Peyer's patch (tissue), 4 donors: ENCODE measurements at regions not wholly inside any gene's neighbourhood (a gene's known extent, or its start where the extent isn't known, plus 50 kb on each side); places are given as distances from the start of the nearest gene placed in this dataset.

Source experiments
- CTCF ChIP-seq, 6 experiments: fragments of 450-650 bp in 4 of 6; fragments of 200-600 bp in 2 of 6; sonication (generic) in 1 of 6; IDR thresholded peaks; one replicate each; pipeline ENCODE4 v1.5.1; 2017 to 2019; ENCODE audit warnings: antibody characterized with exemption in 6 of 6, mild to moderate bottlenecking in 3 of 6, moderate library complexity in 1 of 6
- POLR2A ChIP-seq, 2 donors: fragments of 450-650 bp; IDR thresholded peaks; one replicate each; pipeline ENCODE4 v1.5.1; 2017; ENCODE audit warnings: antibody characterized with exemption in 2 of 2, mild to moderate bottlenecking in 2 of 2, moderate library complexity in 2 of 2

GRCh38 chr5:105940181-105940580 lies 1730.6 kb downstream of the EFNA5 start:
- TF ChIP-seq CTCF (IDR thresholded peaks at IDR 0.05) = no peak
- TF ChIP-seq POLR2A (IDR thresholded peaks at IDR 0.05) = no peak
